DOHH2 (cell line): ENCODE measurements at regions not wholly inside any gene's neighbourhood (a gene's known extent, or its start where the extent isn't known, plus 50 kb on each side); places are given as distances from the start of the nearest gene placed in this dataset.

ENCODE experiments used
- CTCF ChIP-seq: fragments of 200-600 bp; sonication (generic); IDR thresholded peaks from one replicate; pipeline ENCODE4 v1.5.1; 2014; ENCODE audit warnings: antibody characterized with exemption, mild to moderate bottlenecking, low read depth, low read length; ENCODE audit not compliant: poor library complexity, severe bottlenecking
- EZH2phosphoT487 ChIP-seq: fragments of 200-600 bp; sonication (generic); IDR thresholded peaks from 2 replicates; pipeline ENCODE4 v1.6.1; 2017; ENCODE audit warnings: borderline replicate concordance, mild to moderate bottlenecking, antibody characterized with exemption, low read length, moderate library complexity, mixed read lengths

GRCh38 chr10:121078672-121079102 lies 227.5 kb downstream of the WDR11 start:
- TF ChIP-seq CTCF (no peak), EZH2phosphoT487 (no peak)
